GM18505 (cell line): ENCODE measurements at regions not wholly inside any gene's neighbourhood (a gene's known extent, or its start where the extent isn't known, plus 50 kb on each side); places are given as distances from the start of the nearest gene placed in this dataset.
A peak's percentile ranks its signal among the peaks of the same experiment; 100 is the strongest.

Source experiments
- ATAC-seq: cut with Tn5 transposase; IDR thresholded peaks from one replicate; pipeline ENCODE4 v1.9.1; 2021; ENCODE audit not compliant: unreplicated experiment
- POLR2A ChIP-seq: IDR thresholded peaks from 4 replicates; pipeline ENCODE4 v1.6.1; 2011; ENCODE audit warnings: borderline replicate concordance; ENCODE audit not compliant: insufficient read depth, insufficient read length; ENCODE audit errors: extremely low read depth

- TF ChIP-seq POLR2A, result peak; percentile 33
- peak; percentile 67 for ATAC-seq
Observed at GRCh38 chr1:119565131-119565772, 58.2 kb downstream of the HSD3B1 start.

- no peak for ATAC-seq
- no peak for TF ChIP-seq POLR2A
Observed at GRCh38 chr1:119569095-119569494, 62.1 kb downstream of the HSD3B1 start.
